HG02588 (cell line): ENCODE measurements at regions not wholly inside any gene's neighbourhood (a gene's known extent, or its start where the extent isn't known, plus 50 kb on each side); places are given as distances from the start of the nearest gene placed in this dataset.

Experiments used
- ATAC-seq: cut with Tn5 transposase; IDR thresholded peaks from one replicate; pipeline ENCODE4 v1.9.1; 2021; ENCODE audit warnings: mild to moderate bottlenecking, moderate library complexity; ENCODE audit not compliant: unreplicated experiment

DNA sequence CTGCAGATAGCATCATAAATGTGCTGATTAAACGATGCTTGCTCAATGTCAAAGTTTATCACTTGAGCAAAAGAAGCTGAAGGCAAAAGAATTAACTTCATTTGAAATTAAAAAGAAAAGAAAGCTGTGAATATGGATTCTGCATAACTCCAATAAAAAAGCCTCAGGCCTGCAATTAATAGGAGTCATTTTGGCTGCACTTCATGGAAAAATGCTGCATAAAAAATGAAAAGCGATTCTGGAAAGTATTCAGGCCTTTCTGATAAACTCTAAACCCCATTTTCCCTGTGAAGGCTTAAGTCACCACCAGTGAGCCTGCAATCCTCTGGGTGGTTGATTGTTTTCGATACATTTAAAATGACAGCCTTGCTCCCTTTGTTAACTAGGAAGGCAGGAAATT is 1793.4 kb downstream of the SUCLG1 start:
- ATAC-seq, result no peak

DNA sequence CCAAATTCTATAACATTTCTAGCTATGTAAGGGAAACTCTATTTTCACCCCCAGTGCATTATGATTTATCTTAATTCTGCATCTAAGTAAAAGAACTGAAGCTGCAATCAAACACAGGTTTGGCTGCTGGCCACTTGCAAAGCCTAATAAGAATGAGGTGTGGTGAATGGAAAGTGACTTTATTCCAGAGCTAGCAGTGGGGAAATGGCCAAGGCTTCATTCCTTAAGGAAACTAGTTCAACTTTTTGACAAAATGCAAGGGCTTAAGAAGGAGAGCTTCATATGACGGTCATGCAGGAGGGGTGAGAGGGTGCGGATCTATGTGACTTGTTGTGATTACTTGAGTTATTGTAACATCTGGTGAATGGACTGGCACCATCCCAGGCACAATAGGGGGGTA is 1802.0 kb downstream of the SUCLG1 start:
- no peak for ATAC-seq

- no peak for ATAC-seq
These were observed 1802.7 kb downstream of the SUCLG1 start for GRCh38 chr2:82656420-82656819.

DNA sequence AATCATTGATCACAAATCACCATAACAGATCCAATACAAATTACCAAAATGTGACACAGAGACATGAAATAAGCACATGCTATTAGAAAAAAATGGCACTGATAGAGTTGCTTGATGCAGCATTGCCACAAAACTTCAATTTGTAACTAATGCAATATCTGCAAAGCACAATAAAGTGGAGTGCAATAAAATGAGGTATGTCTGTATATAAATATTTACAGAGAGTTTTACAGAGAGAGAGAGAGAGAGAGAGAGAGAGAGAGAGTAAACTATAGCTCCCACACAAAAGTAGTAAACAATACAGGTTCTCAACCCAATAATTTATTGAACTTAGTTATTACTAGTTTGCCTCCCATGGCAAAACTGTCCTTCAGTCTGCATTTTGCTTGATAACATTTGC is 1807.0 kb downstream of the SUCLG1 start:
- ATAC-seq, result no peak

- no peak for ATAC-seq
These were observed 1809.0 kb downstream of the SUCLG1 start for GRCh38 chr2:82650038-82650437.

GRCh38 chr2:82641598-82642180 is 1817.4 kb downstream of the SUCLG1 start:
- ATAC-seq, result no peak

DNA sequence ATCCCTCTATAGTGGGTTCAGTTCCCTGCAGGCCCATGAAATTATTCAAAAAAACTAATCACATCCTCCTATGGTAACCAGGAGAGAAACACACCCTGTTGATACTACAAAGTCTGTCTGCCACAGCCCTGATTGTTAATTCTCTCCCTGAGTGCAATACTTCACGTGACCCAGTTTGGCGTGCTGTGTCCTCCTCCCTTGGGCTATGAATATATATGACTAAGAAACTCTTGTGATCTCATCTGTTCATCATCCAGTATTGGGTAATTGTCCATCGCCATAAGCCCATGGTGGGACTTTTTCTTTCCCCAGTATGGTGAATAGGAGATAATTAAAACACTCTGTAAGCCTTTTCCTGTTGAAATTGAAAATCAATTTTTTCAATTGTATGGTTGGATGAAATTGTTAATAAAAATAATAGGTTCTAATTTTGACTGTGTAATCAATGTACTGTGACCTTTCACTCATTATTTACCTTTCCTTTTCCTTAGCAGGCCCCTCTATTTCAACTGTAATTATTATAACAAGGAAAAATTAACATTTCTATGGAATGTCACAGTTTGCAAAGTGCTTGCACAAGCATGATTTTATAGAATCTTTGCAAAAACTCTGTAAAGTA is 1822.6 kb downstream of the SUCLG1 start:
- ATAC-seq, result no peak

GRCh38 chr2:82599021-82599420 is 1860.1 kb downstream of the SUCLG1 start:
- no peak for ATAC-seq

GRCh38 chr2:82596581-82596980 is 1862.5 kb downstream of the SUCLG1 start:
- ATAC-seq, result no peak

GRCh38 chr2:82591718-82592117 is 1867.4 kb downstream of the SUCLG1 start:
- no peak for ATAC-seq

DNA sequence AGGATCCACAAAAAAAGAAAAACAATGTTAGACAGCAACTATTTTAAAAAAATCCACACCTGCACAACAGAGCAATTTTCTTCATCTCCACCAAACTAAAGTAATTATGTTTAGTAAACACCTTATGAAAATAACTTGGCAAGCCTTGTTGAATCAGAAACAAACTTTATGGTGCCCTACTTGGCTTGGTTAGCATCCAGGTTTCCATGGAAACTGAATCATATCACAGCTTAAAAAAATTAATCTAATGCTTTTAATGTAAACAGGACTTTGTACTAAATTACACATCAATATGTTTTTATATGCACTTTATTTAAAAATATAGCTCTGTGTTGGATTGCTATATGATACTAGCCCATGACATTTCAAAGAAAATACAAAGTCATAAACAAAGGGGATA is 1882.4 kb downstream of the SUCLG1 start:
- no peak for ATAC-seq

GRCh38 chr2:82539280-82539621 is 1919.8 kb downstream of the SUCLG1 start:
- peak; percentile 53 for ATAC-seq

DNA sequence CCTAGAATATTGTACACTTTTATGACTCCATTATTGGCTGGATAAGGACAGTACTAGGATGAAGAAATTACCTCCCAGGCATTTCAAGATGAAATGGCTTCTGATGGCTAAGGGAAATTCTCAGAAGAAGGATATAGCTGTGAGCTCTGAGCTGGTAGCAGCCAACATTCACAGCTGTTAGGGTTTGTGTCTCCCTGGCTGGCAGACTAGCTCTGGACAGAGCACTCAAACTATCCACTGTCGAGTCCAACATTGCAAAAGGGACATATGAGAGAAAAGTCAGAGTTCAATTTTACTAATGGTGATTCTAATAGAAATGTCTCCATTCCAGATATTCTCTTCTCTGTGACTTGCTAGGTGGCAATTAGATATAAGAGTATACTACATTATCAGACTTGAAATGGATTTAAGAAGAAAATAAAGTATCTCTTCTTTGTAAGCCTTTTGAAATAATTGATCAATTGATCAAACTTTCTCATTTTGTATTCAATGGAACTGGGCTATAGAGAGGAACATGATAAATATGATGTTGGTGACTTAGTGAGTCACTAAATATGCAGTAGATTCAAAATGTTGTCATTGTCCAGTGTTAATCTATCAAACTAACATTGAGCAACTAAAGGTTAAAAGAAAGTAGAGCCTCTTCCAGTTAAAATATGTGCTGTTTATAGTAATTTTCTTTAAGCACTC is 1920.3 kb downstream of the SUCLG1 start:
- no peak for ATAC-seq

GRCh38 chr2:82528288-82528687 is 1930.8 kb downstream of the SUCLG1 start:
- ATAC-seq, result no peak

- ATAC-seq, result no peak
These were observed 1932.0 kb downstream of the SUCLG1 start for GRCh38 chr2:82527124-82527523.

DNA sequence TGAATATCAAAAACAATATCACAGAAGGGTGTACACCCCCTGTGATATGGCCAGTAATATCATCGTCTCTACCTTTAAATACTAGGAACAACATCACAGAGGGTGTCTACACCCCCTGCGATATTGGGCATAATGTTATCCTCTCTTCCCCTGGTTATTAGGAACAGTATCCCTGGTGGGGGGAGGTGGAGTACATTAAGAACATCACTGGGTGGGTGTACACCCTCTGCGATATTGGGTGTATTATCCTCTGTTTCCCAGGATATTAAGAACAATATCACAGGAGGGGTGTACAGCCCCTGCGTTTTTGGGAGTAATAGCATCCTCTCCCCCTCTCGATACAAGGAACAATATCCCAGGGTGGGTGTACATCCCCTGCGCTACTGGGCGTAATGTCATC is 1932.8 kb downstream of the SUCLG1 start:
- no peak for ATAC-seq

DNA sequence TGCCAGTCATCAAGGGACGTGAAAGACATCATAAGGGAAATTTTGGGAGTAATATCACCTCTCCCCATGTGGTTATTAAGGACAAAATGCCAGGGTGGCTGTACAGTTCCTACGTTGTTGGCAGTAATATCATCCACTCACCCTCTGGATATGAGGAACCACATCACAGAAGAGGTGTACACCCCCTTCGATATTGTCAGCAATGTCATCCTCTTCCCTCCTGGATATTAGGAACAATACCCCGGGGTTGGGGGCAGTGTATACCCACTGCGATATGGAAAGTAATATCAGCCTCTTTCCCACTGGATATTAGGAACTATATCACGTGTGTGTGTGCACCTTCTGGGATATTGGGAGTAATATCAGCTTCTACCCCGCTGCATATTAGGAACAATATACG is 1933.3 kb downstream of the SUCLG1 start:
- no peak for ATAC-seq

GRCh38 chr2:82524826-82525225 is 1934.3 kb downstream of the SUCLG1 start:
- no peak for ATAC-seq

GRCh38 chr2:82511894-82512293 is 1947.2 kb downstream of the SUCLG1 start:
- no peak for ATAC-seq

GRCh38 chr2:82508702-82509101 is 1950.4 kb downstream of the SUCLG1 start:
- no peak for ATAC-seq

- ATAC-seq, result no peak
These were observed 1951.4 kb downstream of the SUCLG1 start for GRCh38 chr2:82507657-82508056.

DNA sequence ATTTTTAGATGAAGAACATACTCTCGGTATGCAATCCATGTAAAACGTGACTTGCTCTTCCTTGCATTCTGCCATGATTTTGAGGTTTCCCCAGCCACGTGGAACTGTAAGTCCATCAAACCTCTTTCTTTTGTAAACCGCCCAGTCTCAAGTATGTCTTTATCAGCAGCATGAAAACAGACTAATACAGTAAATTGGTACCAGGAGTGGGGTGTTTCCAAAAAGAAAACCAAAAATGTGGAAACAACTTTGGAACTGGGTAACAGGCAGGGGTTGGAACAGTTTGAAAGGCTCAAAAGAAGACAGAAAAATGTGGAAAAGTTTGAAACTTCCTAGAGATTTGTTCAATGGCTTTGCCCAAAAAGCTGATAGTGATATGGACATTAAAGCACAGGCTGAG is 1957.9 kb downstream of the SUCLG1 start:
- no peak for ATAC-seq
